Lower lobe of right lung (tissue), 2 donors: ENCODE measurements at regions not wholly inside any gene's neighbourhood (a gene's known extent, or its start where the extent isn't known, plus 50 kb on each side); places are given as distances from the start of the nearest gene placed in this dataset.
"Not testable (repeated sequence)": the region's sequence is repeated elsewhere in the genome, so short reads cannot be mapped to it uniquely, and the experiment has no call there.

Experiments
- ATAC-seq, 2 donors: fragments of 200-7000 bp; cut with Tn5 transposase; one replicate each; pipeline ENCODE4 v1.9.1; 2020 to 2022; ENCODE audit warnings: mild to moderate bottlenecking in 2 of 2, moderate library complexity in 2 of 2
- DNase-seq: peaks from one replicate; pipeline ENCODE4 v3.0.0-alpha.2; 2020
- H3K27ac ChIP-seq: fragments of 200-600 bp; one replicate; pipeline ENCODE4 v1.8.0; 2022
- H3K27me3 ChIP-seq: fragments of 200-600 bp; one replicate; pipeline ENCODE4 v1.8.0; 2022; ENCODE audit warnings: low read depth
- H3K36me3 ChIP-seq: fragments of 200-600 bp; one replicate; pipeline ENCODE4 v1.8.0; 2022; ENCODE audit warnings: mild to moderate bottlenecking
- H3K4me1 ChIP-seq: fragments of 200-600 bp; one replicate; pipeline ENCODE4 v1.8.0; 2022
- H3K4me3 ChIP-seq: fragments of 200-600 bp; one replicate; pipeline ENCODE4 v1.8.0; 2022; ENCODE audit warnings: mild to moderate bottlenecking
- H3K9me3 ChIP-seq: fragments of 200-600 bp; one replicate; pipeline ENCODE4 v1.8.0; 2022
- intact Hi-C: fragments of 100-400 bp; cut with DNase I; formaldehyde crosslinking; loops from one replicate; pipeline ENCODE4 v1.11.0; 2022
- TF ChIP-seq, protein P1 (sequence below): fragments of 200-600 bp; IDR thresholded peaks from one replicate; pipeline ENCODE4 v1.8.0; 2022; ENCODE audit warnings: antibody characterized with exemption, mild to moderate bottlenecking
- donor health status: DM: no; HTN: yes; CAD: no; lungs with severe emphysema.

DNA sequence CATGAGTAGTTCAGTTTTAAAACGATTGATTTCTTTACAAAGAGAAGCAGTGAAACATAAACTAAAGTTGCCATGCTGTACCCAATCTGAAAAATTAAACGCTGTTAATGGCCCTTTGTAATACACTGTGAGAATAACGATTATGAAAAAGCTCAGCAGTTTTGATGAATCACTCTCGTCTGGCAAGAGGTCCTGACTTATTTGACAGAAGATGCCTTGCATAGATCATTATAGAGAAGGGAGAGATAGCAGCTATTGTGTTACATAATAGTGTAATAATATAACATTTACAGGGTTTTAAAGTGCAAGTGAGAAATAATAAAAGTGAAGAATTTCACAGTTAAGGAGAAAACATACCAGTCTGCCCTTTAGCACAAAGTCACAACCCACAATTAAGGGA, 361.5 kb upstream of the CDH10 start:
- Histone ChIP-seq H3K4me3 (no peak overlapping the region), H3K36me3 (no peaks in the 10 kb centered on the region)

DNA sequence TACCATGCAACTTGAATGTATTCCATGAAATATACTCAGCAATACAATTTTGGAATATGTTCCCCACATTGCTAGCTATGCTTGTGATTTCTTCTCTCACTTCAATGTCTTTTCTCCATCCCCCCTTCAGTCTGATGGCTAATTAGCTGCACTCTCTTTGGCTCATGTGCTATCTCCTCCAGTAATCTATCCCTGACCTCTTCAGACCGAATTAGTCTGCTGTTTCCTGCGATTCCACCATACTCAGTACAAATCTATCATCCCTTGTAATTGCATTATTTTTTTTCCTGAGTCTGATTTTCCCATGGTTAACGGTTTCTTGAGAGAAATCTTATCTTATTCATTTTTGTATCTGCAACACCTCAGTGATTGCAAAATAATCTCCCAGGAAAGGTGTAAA, 360.7 kb upstream of the CDH10 start:
- Histone ChIP-seq H3K4me1 (no peaks in the 10 kb centered on the region), H3K9me3 (no peaks in the 10 kb centered on the region), H3K27ac (no peak overlapping the region), H3K36me3 (no peaks in the 10 kb centered on the region), H3K4me3 (no peak overlapping the region), H3K27me3 (no peaks in the 10 kb centered on the region)
- intact Hi-C loops, result no loop called here
- DNase-seq, result no peak
- no peak for ATAC-seq
- TF ChIP-seq, protein P1, sequence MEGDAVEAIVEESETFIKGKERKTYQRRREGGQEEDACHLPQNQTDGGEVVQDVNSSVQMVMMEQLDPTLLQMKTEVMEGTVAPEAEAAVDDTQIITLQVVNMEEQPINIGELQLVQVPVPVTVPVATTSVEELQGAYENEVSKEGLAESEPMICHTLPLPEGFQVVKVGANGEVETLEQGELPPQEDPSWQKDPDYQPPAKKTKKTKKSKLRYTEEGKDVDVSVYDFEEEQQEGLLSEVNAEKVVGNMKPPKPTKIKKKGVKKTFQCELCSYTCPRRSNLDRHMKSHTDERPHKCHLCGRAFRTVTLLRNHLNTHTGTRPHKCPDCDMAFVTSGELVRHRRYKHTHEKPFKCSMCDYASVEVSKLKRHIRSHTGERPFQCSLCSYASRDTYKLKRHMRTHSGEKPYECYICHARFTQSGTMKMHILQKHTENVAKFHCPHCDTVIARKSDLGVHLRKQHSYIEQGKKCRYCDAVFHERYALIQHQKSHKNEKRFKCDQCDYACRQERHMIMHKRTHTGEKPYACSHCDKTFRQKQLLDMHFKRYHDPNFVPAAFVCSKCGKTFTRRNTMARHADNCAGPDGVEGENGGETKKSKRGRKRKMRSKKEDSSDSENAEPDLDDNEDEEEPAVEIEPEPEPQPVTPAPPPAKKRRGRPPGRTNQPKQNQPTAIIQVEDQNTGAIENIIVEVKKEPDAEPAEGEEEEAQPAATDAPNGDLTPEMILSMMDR, result no peak

More for the DNA sequence above, 361.5 kb upstream of the CDH10 start:
- Histone ChIP-seq H3K9me3 (no peaks in the 10 kb centered on the region), H3K4me1 (no peaks in the 10 kb centered on the region), H3K27me3 (no peaks in the 10 kb centered on the region), H3K27ac (no peak overlapping the region)
- TF ChIP-seq, protein P1, result no peak
- no peak for DNase-seq
- intact Hi-C loops, result no loop called here
- no peak for ATAC-seq

DNA sequence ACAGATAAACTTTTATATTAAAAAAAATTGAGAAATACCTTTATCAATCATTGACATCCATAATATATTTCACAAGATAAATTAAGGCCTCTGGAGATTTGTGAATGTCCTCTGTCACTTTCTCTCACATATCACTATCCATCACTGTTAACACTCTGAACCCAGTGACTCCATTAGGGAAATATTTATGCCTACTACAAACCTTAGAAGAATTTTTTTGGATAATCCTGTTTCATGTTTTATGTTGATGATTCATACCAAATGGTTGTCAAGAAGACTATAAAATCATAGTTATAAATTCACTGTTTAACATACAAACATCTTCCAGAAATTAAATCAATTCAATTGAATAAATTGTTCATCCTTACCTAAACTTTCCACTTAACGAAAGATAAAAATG, 357.6 kb upstream of the CDH10 start:
- no peaks in the 10 kb centered on the region for H3K36me3 ChIP-seq

DNA sequence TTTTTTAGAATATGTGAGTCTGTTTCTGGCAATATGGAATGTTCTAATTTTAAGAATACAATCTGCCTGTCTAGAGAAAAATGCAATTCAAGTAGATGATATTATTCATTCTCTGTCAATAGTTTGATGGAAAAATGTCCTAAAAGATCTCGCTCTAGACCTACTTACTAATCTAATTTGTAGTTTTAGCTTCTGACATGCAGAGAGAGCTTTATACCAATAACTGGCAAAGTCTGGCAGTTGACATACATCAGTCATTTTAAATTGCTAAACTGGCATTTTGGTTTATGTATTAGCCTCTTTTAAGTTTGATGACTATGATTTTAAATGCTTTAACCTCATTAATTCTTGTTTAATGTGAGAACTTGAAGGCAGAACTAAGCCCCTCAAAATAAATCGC, 355.0 kb upstream of the CDH10 start:
- DNase-seq (no peak), ATAC-seq (no peak)
- Histone ChIP-seq H3K27me3 (no peaks in the 10 kb centered on the region), H3K4me1 (no peaks in the 10 kb centered on the region), H3K4me3 (no peak overlapping the region), H3K36me3 (no peaks in the 10 kb centered on the region), H3K9me3 (no peaks in the 10 kb centered on the region), H3K27ac (no peak overlapping the region)
- TF ChIP-seq, protein P1, result no peak
- intact Hi-C loops, result no loop called here

More for the DNA sequence above, 357.6 kb upstream of the CDH10 start:
- intact Hi-C loops, result no loop called here
- no peak for DNase-seq
- Histone ChIP-seq H3K9me3 (no peaks in the 10 kb centered on the region), H3K4me3 (no peak overlapping the region), H3K27ac (no peak overlapping the region), H3K27me3 (no peaks in the 10 kb centered on the region), H3K4me1 (no peaks in the 10 kb centered on the region)
- TF ChIP-seq, protein P1, result no peak
- no peak for ATAC-seq

DNA sequence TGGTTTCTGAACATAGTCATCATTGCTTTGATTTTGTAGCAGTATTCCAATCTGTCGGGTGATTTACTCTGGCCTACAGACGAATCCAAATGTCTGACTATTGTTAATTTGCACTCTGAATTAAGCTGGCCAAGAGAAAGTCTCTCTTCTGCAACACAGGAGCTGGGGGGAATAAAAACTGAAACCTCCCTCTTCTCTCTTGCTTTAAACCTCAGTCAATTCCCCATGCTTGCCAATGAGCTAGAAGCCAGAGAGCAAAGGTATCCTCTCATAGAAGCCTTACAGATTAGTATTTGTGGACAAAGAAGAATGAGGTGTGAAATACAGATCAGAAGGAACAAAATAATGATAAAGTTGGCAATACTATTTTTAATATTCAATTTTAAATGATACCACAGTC, 353.9 kb upstream of the CDH10 start:
- no peaks in the 10 kb centered on the region for H3K9me3 ChIP-seq
- intact Hi-C loops, result no loop called here
- no peak for ATAC-seq
- no peaks in the 10 kb centered on the region for H3K4me1 ChIP-seq
- no peak overlapping the region for H3K4me3 ChIP-seq
- H3K36me3 ChIP-seq, result no peaks in the 10 kb centered on the region
- no peak for DNase-seq
- TF ChIP-seq, protein P1, result no peak
- no peaks in the 10 kb centered on the region for H3K27me3 ChIP-seq
- no peak overlapping the region for H3K27ac ChIP-seq

DNA sequence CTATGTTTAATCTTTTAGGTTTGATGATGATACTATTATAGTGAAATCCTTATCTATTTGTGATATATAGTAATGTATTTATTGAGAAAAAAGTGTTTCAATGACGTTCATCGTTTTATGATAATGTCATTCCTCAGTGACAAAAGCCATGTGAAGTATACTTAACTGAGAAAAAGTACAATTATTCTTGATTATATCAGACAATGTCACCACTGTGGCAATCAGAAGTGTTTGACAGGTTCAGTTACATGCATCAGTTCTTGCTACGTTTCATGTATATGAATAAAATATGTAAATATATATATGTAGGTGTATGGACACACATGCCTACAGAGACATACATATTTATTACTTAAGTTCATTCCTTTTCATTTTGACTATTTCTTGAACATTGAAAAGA, 341.5 kb upstream of the CDH10 start:
- TF ChIP-seq, protein P1, result no peak
- H3K4me1 ChIP-seq, result no peaks in the 10 kb centered on the region
- DNase-seq, result no peak

DNA sequence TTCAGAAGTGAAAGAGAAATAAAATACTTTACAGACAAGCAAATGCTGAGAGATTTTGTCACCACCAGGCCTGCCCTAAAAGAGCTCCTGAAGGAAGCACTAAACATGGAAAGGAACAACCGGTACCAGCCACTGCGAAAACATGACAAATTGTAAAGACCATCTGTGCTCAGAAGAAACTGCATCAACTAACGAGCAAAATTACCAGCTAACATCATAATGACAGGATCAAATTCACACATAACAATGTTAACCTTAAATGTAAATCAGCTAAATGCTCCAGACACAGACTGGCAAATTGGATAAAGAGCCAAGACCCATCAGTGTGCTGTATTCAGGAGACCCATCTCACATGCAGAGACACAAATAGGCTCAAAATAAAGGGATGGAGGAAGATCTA, 333.8 kb upstream of the CDH10 start:
- ATAC-seq, intact Hi-C loops, H3K9me3 ChIP-seq, H3K27me3 ChIP-seq, DNase-seq, H3K36me3 ChIP-seq, H3K27ac ChIP-seq, H3K4me1 ChIP-seq, H3K4me3 ChIP-seq: not testable (repeated sequence)

More for the DNA sequence above, 341.5 kb upstream of the CDH10 start:
- ATAC-seq, result no peak
- no peaks in the 10 kb centered on the region for H3K36me3 ChIP-seq
- H3K4me3 ChIP-seq, result no peak overlapping the region
- no peaks in the 10 kb centered on the region for H3K27me3 ChIP-seq
- intact Hi-C loops, result no loop called here
- no peaks in the 10 kb centered on the region for H3K9me3 ChIP-seq
- H3K27ac ChIP-seq, result no peak overlapping the region
